ENCODE measurements at regions not wholly inside any gene's neighbourhood (a gene's known extent, or its start where the extent isn't known, plus 50 kb on each side); places are given as distances from the start of the nearest gene placed in this dataset.

GRCh38 chr17:72425133-72425793 lies 304.4 kb downstream of the SOX9 start:
- Histone ChIP-seq H3K36me3 (ENCODE audit: insufficient read depth, low read length) (no peaks in the 10 kb centered on the region), H3K9me3 (ENCODE audit: control insufficient read depth in 1 of 2, low read length in 2 of 2) (no peaks in the 10 kb centered on the region), H3K4me3 (ENCODE audit: low read length in 2 of 2) (no peak overlapping the region), H3K27ac (ENCODE audit: low read depth, low read length) (no peak overlapping the region), H3K4me1 (ENCODE audit: insufficient read depth, low read length) (peaks cover 13% of the 10 kb centered on the region), H3K27me3 (ENCODE audit: insufficient read depth, low read length) (no peaks in the 10 kb centered on the region)
- peaks cover 0 to 5% (median 0%) of the 10 kb centered on the region in 8 donors for H3K9me3 Mint-ChIP-seq
- peaks cover 13 to 25% (median 17%) of the 10 kb centered on the region in 4 donors for H3K4me1 Mint-ChIP-seq
- intact Hi-C loops (cut with micrococcal nuclease) = no loop called here
- DNase-seq = no peak
- no peak overlapping the region for H3K4me3 Mint-ChIP-seq
- ChIA-PET POLR2A (ENCODE audit: partially characterized antibody) (no interaction called here), CTCF (ENCODE audit: partially characterized antibody) (no interaction called here)
- H3K27ac Mint-ChIP-seq = no peak overlapping the region
- H3K36me3 Mint-ChIP-seq = no peaks in the 10 kb centered on the region
- H3K27me3 Mint-ChIP-seq = peaks cover 0 to 1% of the 10 kb centered on the region in 2 donors

- ChIA-PET POLR2A (ENCODE audit: partially characterized antibody) (no interaction called here), CTCF (ENCODE audit: partially characterized antibody) (no interaction called here)
- Histone ChIP-seq H3K27ac (ENCODE audit: low read depth, low read length) (no peak overlapping the region), H3K4me1 (ENCODE audit: insufficient read depth, low read length) (peaks cover 13% of the 10 kb centered on the region), H3K9me3 (ENCODE audit: control insufficient read depth in 1 of 2, low read length in 2 of 2) (no peaks in the 10 kb centered on the region), H3K27me3 (ENCODE audit: insufficient read depth, low read length) (no peaks in the 10 kb centered on the region), H3K4me3 (ENCODE audit: low read length in 2 of 2) (no peak overlapping the region), H3K36me3 (ENCODE audit: insufficient read depth, low read length) (no peaks in the 10 kb centered on the region)
- peaks cover 0 to 4% (median 0%) of the 10 kb centered on the region in 8 donors for H3K9me3 Mint-ChIP-seq
- peaks cover 0 to 1% of the 10 kb centered on the region in 2 donors for H3K27me3 Mint-ChIP-seq
- H3K36me3 Mint-ChIP-seq = no peaks in the 10 kb centered on the region
- DNase-seq = no peak
- intact Hi-C loops (cut with micrococcal nuclease) = no loop called here
- no peak overlapping the region for H3K27ac Mint-ChIP-seq
- H3K4me1 Mint-ChIP-seq = peaks cover 13 to 25% (median 17%) of the 10 kb centered on the region in 4 donors
- H3K4me3 Mint-ChIP-seq = no peak overlapping the region
Measured at GRCh38 chr17:72425794-72426168, 305.0 kb downstream of the SOX9 start.

- H3K27me3 Mint-ChIP-seq = peaks cover 0 to 1% of the 10 kb centered on the region in 2 donors
- peaks cover 12 to 25% (median 17%) of the 10 kb centered on the region in 4 donors for H3K4me1 Mint-ChIP-seq
- Histone ChIP-seq H3K27me3 (ENCODE audit: insufficient read depth, low read length) (no peaks in the 10 kb centered on the region), H3K4me3 (ENCODE audit: low read length in 2 of 2) (no peak overlapping the region), H3K27ac (ENCODE audit: low read depth, low read length) (no peak overlapping the region), H3K9me3 (ENCODE audit: control insufficient read depth in 1 of 2, low read length in 2 of 2) (no peaks in the 10 kb centered on the region), H3K4me1 (ENCODE audit: insufficient read depth, low read length) (peaks cover 12% of the 10 kb centered on the region), H3K36me3 (ENCODE audit: insufficient read depth, low read length) (no peaks in the 10 kb centered on the region)
- intact Hi-C loops (cut with micrococcal nuclease) = no loop called here
- peaks cover 0 to 4% (median 0%) of the 10 kb centered on the region in 8 donors for H3K9me3 Mint-ChIP-seq
- no peak overlapping the region for H3K27ac Mint-ChIP-seq
- H3K4me3 Mint-ChIP-seq = no peak overlapping the region
- H3K36me3 Mint-ChIP-seq = no peaks in the 10 kb centered on the region
- ChIA-PET CTCF (ENCODE audit: partially characterized antibody) (no interaction called here), POLR2A (ENCODE audit: partially characterized antibody) (no interaction called here)
- no peak for DNase-seq
Measured at GRCh38 chr17:72426321-72426720, 305.5 kb downstream of the SOX9 start.

DNA sequence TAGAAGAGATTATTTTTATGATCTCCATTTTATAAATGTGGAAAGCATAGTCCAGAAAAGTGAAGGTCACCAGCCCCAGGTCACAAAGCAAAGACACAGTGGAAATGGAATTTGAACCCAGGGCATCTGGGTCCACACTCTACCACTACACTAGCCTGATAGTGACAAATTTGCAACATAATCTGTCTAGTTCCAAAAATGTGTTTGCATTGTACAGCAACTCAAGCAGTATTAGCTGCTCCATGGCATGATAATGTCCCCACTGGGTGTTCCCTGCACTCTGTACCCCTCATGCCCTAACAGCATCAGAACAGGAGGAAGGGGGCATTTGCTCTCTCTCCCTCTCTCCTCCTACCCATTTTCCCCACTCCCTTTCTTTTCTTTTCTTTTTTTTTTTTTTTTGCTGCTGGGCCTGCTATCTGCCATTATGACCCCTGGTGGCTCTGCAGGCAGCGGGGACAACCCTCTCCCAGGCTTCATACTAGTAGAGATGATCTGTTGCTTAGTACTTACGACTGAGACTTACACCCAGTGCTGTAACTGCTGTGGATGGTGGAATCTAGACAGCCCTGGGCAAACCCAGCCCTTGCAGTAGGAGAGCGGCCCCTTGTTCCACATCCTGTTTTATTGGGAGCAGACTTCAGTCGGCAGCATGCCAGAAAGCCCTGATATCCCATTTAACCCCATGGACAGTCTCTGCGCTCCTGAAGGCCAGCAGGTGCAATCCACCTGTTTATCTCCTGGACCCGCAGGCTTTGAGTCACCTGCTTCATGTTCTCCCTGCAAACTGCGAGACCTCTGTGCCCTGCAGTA lies 306.3 kb downstream of the SOX9 start:
- CTCF ChIA-PET (ENCODE audit: partially characterized antibody) = no interaction called here
- Mint-ChIP-seq H3K27ac (no peak overlapping the region), H3K9me3 (peaks cover 0 to 2% (median 0%) of the 10 kb centered on the region in 8 donors), H3K4me1 (peaks cover 5 to 18% (median 13%) of the 10 kb centered on the region in 4 donors), H3K36me3 (no peaks in the 10 kb centered on the region), H3K4me3 (no peak overlapping the region), H3K27me3 (peaks cover 0 to 1% of the 10 kb centered on the region in 2 donors)
- Histone ChIP-seq H3K36me3 (ENCODE audit: insufficient read depth, low read length) (no peaks in the 10 kb centered on the region), H3K4me1 (ENCODE audit: insufficient read depth, low read length) (peaks cover 7% of the 10 kb centered on the region), H3K27me3 (ENCODE audit: insufficient read depth, low read length) (no peaks in the 10 kb centered on the region), H3K4me3 (ENCODE audit: low read length in 2 of 2) (no peak overlapping the region), H3K9me3 (ENCODE audit: control insufficient read depth in 1 of 2, low read length in 2 of 2) (no peaks in the 10 kb centered on the region), H3K27ac (ENCODE audit: low read depth, low read length) (no peak overlapping the region)
- intact Hi-C loops (cut with micrococcal nuclease) = no loop called here
- POLR2A ChIA-PET (ENCODE audit: partially characterized antibody) = no interaction called here
- no peak for DNase-seq

GRCh38 chr17:72427761-72428109 lies 306.9 kb downstream of the SOX9 start:
- Mint-ChIP-seq H3K4me1 (peaks cover 2 to 17% (median 10%) of the 10 kb centered on the region in 4 donors), H3K4me3 (no peak overlapping the region), H3K27ac (no peak overlapping the region), H3K36me3 (no peaks in the 10 kb centered on the region), H3K27me3 (peaks cover 0 to 1% of the 10 kb centered on the region in 2 donors), H3K9me3 (peaks cover 0 to 2% (median 0%) of the 10 kb centered on the region in 8 donors)
- DNase-seq = no peak
- H3K4me1 ChIP-seq (ENCODE audit: insufficient read depth, low read length) = peaks cover 7% of the 10 kb centered on the region
- H3K4me3 ChIP-seq (ENCODE audit: low read length in 2 of 2) = no peak overlapping the region
- CTCF ChIA-PET (ENCODE audit: partially characterized antibody) = no interaction called here
- no peaks in the 10 kb centered on the region for H3K36me3 ChIP-seq (ENCODE audit: insufficient read depth, low read length)
- POLR2A ChIA-PET (ENCODE audit: partially characterized antibody) = no interaction called here
- H3K27ac ChIP-seq (ENCODE audit: low read depth, low read length) = no peak overlapping the region
- H3K27me3 ChIP-seq (ENCODE audit: insufficient read depth, low read length) = no peaks in the 10 kb centered on the region
- no peaks in the 10 kb centered on the region for H3K9me3 ChIP-seq (ENCODE audit: control insufficient read depth in 1 of 2, low read length in 2 of 2)
- intact Hi-C loops (cut with micrococcal nuclease) = no loop called here

DNA sequence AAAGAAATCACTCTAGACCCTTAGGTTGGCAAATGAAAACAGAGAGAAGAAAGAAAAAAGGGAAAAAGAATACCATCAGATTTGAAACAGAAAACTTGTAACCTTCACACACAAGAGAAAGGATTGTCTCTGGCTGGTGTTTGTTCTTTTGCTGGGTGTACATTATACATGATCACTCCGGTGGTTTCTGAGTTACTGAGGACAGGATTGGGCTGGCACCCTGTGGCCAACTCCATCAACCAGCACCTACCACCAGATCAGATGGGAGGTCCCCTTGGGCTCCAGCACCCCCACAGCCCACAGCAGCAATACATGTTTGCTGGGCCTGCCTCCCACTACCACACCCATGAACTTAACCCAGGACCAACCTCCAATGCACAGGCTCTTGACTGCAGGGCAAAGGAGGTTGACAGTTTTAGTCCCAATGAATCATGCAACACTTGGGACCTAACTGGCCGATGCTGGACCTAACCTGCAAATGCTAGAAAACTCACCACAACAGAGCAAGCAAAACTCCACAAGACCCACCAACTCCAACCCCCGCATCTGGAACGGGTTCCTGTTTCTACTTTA lies 308.3 kb downstream of the SOX9 start:
- Mint-ChIP-seq H3K4me1 (peaks cover 0 to 10% (median 0%) of the 10 kb centered on the region in 4 donors), H3K27ac (no peak overlapping the region), H3K9me3 (peaks cover 0 to 2% (median 0%) of the 10 kb centered on the region in 8 donors), H3K4me3 (no peak overlapping the region), H3K36me3 (no peaks in the 10 kb centered on the region), H3K27me3 (peaks cover 0 to 1% of the 10 kb centered on the region in 2 donors)
- CTCF ChIA-PET (ENCODE audit: partially characterized antibody) = no interaction called here
- H3K4me1 ChIP-seq (ENCODE audit: insufficient read depth, low read length) = no peaks in the 10 kb centered on the region
- DNase-seq = no peak
- H3K27me3 ChIP-seq (ENCODE audit: insufficient read depth, low read length) = no peaks in the 10 kb centered on the region
- H3K36me3 ChIP-seq (ENCODE audit: insufficient read depth, low read length) = no peaks in the 10 kb centered on the region
- intact Hi-C loops (cut with micrococcal nuclease) = no loop called here
- no peak overlapping the region for H3K27ac ChIP-seq (ENCODE audit: low read depth, low read length)
- POLR2A ChIA-PET (ENCODE audit: partially characterized antibody) = no interaction called here
- no peak overlapping the region for H3K4me3 ChIP-seq (ENCODE audit: low read length in 2 of 2)
- no peaks in the 10 kb centered on the region for H3K9me3 ChIP-seq (ENCODE audit: control insufficient read depth in 1 of 2, low read length in 2 of 2)

DNA sequence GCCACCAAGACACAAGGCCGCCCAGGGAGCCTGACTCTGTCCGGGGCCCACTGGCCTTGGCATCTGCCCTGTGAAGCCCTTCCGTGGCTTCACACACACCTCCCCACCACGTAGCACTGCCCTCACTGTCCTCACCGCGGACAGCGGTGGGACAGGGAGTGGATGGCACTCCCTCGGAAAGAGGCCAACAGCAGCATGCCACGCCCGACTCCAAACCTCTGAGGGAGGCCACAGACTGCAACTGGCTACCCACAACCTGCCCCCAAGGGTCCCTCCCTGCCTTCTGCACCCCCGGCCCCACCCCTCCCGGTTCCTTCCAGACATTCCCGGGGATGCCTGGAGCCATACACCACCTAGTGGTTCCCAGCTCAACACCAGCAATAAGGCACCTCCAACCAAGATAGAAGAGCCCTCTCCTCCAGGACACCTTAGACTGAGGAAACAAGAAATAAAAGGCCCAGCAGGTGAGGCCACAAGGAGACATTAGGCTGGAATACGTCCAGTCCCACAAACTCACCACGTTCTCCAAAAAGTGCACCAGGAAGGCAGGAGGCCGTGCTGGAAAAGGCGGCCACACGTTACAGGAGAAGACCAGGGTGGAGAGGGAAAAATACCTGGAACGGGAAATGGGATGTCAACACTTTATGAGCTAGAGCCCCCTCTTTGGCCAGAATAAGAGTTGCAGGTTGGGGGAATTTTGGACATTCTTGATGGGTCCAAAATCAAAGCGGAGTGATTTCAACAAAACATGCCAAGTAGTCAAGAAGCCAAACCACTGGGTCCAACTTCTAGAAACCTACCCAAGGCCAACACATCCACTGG lies 310.0 kb downstream of the SOX9 start:
- Mint-ChIP-seq H3K4me1 (peaks cover 0 to 3% (median 0%) of the 10 kb centered on the region in 4 donors), H3K27ac (no peak overlapping the region), H3K36me3 (no peaks in the 10 kb centered on the region), H3K9me3 (no peaks in the 10 kb centered on the region), H3K27me3 (peaks cover 0 to 1% of the 10 kb centered on the region in 2 donors), H3K4me3 (no peak overlapping the region)
- Histone ChIP-seq H3K9me3 (ENCODE audit: control insufficient read depth in 1 of 2, low read length in 2 of 2) (no peaks in the 10 kb centered on the region), H3K27me3 (ENCODE audit: insufficient read depth, low read length) (no peaks in the 10 kb centered on the region), H3K27ac (ENCODE audit: low read depth, low read length) (no peak overlapping the region), H3K4me1 (ENCODE audit: insufficient read depth, low read length) (no peaks in the 10 kb centered on the region), H3K4me3 (ENCODE audit: low read length in 2 of 2) (no peak overlapping the region), H3K36me3 (ENCODE audit: insufficient read depth, low read length) (no peaks in the 10 kb centered on the region)
- DNase-seq = no peak
- POLR2A ChIA-PET (ENCODE audit: partially characterized antibody) = no interaction called here
- intact Hi-C loops (cut with micrococcal nuclease) = no loop called here
- CTCF ChIA-PET (ENCODE audit: partially characterized antibody) = no interaction called here

Measured in CD4-positive, alpha-beta memory T cell (primary cell).